CD4-positive, alpha-beta T cell (primary cell): ENCODE measurements at regions not wholly inside any gene's neighbourhood (a gene's known extent, or its start where the extent isn't known, plus 50 kb on each side); places are given as distances from the start of the nearest gene placed in this dataset.

ENCODE experiments used
- ATAC-seq: fragments of 200-7000 bp; cut with Tn5 transposase; one replicate; pipeline ENCODE4 v1.10.0; 2022; ENCODE audit warnings: mild to moderate bottlenecking; ENCODE audit not compliant: poor library complexity
- CTCF ChIA-PET: fragments of 350-600 bp; sonication (Branson Sonifier 250); formaldehyde crosslinking; loops from one replicate; lab custom pipeline; 2021; ENCODE audit warnings: antibody characterized with exemption, inconsistent platforms; lab: Charles Lee
- POLR2A ChIA-PET: fragments of 350-600 bp; sonication (Branson Sonifier 250); formaldehyde crosslinking; loops from one replicate; lab custom pipeline; 2021; ENCODE audit warnings: antibody characterized with exemption, inconsistent platforms; lab: Charles Lee
- DNase-seq, 14 experiments: peaks; one replicate each; pipeline ENCODE4 v3.0.0-alpha.2; 2013 to 2020; ENCODE audit warnings: mixed read lengths in 2 of 14
- H3K27ac ChIP-seq, 2 donors: one replicate each; pipeline versions ENCODE4 v1.5.1 to v1.7.0; 2013; ENCODE audit warnings: low read length in 2 of 2, low read depth in 1 of 2, mild to moderate bottlenecking in 1 of 2
- H3K27me3 ChIP-seq, 2 experiments: 1 replicate in 1 of 2; 2 replicates in 1 of 2; pipeline versions ENCODE4 v1.6.1 to v1.7.0; 2013; ENCODE audit warnings: low read length in 2 of 2, control low read depth in 1 of 2, mild to moderate bottlenecking in 1 of 2, moderate library complexity in 1 of 2; ENCODE audit not compliant: insufficient read depth in 2 of 2, control insufficient read depth in 1 of 2
- H3K36me3 ChIP-seq: one replicate; pipeline ENCODE4 v1.6.1; 2013; ENCODE audit warnings: low read length, control low read depth; ENCODE audit not compliant: insufficient read depth
- H3K4me1 ChIP-seq: one replicate; pipeline ENCODE4 v1.6.1; 2013; ENCODE audit warnings: low read length, control low read depth; ENCODE audit not compliant: insufficient read depth
- H3K4me3 ChIP-seq: one replicate; pipeline ENCODE4 v1.5.1; 2013; ENCODE audit warnings: mild to moderate bottlenecking, low read length, moderate library complexity
- H3K9me3 ChIP-seq, 2 experiments: 1 replicate in 1 of 2; 2 replicates in 1 of 2; pipeline versions ENCODE4 v1.6.1 to v1.7.0; 2013; ENCODE audit warnings: low read length in 2 of 2, mild to moderate bottlenecking in 2 of 2, control low read depth in 1 of 2, moderate library complexity in 1 of 2; ENCODE audit not compliant: control insufficient read depth in 1 of 2, insufficient read depth in 1 of 2
- H3K27ac Mint-ChIP-seq: one replicate; pipeline ENCODE4 v1.8.0; 2020; ENCODE audit warnings: mixed read lengths
- H3K27me3 Mint-ChIP-seq: one replicate; pipeline ENCODE4 v1.8.0; 2021; ENCODE audit warnings: mixed read lengths
- H3K36me3 Mint-ChIP-seq: one replicate; pipeline ENCODE4 v1.8.0; 2021; ENCODE audit warnings: low read depth, mixed read lengths
- H3K4me1 Mint-ChIP-seq: one replicate; pipeline ENCODE4 v1.8.0; 2021; ENCODE audit warnings: low read depth, mixed read lengths
- H3K4me3 Mint-ChIP-seq: one replicate; pipeline ENCODE4 v1.8.0; 2020; ENCODE audit warnings: mild to moderate bottlenecking, mixed read lengths
- H3K9me3 Mint-ChIP-seq: one replicate; pipeline ENCODE4 v1.8.0; 2020; ENCODE audit warnings: mixed read lengths
- CTCF ChIP-seq: fragments of 200-600 bp; IDR thresholded peaks from one replicate; pipeline ENCODE4 v1.8.0; 2022; ENCODE audit warnings: antibody characterized with exemption, mild to moderate bottlenecking
- intact Hi-C, 2 experiments: fragments of 100-400 bp; cut with DNase I in 1 of 2; cut with micrococcal nuclease in 1 of 2; formaldehyde crosslinking; loops; one replicate each; pipeline versions ENCODE4 v1.15.1 to v1.9.0; 2023 to 2025; cut with DNase I, micrococcal nuclease

GRCh38 chr2:181123798-181124231 is 143.4 kb downstream of the UBE2E3 start:
- no peaks in the 10 kb centered on the region for H3K27me3 ChIP-seq
- Mint-ChIP-seq H3K4me1 (peaks cover 74% of the 10 kb centered on the region), H3K36me3 (peaks cover 16% of the 10 kb centered on the region), H3K27me3 (no peaks in the 10 kb centered on the region), H3K9me3 (no peaks in the 10 kb centered on the region), H3K27ac (peak overlapping the region; percentile 99), H3K4me3 (peak overlapping the region; percentile 65)
- no peaks in the 10 kb centered on the region for H3K36me3 ChIP-seq
- H3K4me3 ChIP-seq = peak overlapping the region; percentile 35
- H3K27ac ChIP-seq = peak overlapping the region; percentile 87 to 90
- peak; percentile 95 for ATAC-seq
- no peak for TF ChIP-seq CTCF
- ChIA-PET CTCF (interaction anchor here (1.3 to 1.8 kb wide), 2 partner anchors 19 to 333 kb away, joined by 4 read pairs; no protein-coding TSS in a partner anchor), POLR2A (interaction anchor here (0.6 to 4.1 kb wide), 18 partner anchors 9 to 333 kb away, joined by 3 to 39 read pairs (median 6); partner anchors contain the start of genes ITGA4 and UBE2E3)
- peaks cover 17% of the 10 kb centered on the region for H3K4me1 ChIP-seq
- DNase-seq = peak in 13 of 14 experiments; percentile 29 to 94 (median 44)
- H3K9me3 ChIP-seq = no peaks in the 10 kb centered on the region
- intact Hi-C loops = loop anchor here in 1 of 2 experiments (1.0 to 10.0 kb wide), 4 partner anchors 17 to 333 kb away; partner anchors contain the start of gene ITGA4

GRCh38 chr2:181124497-181124896 is 144.1 kb downstream of the UBE2E3 start:
- Histone ChIP-seq H3K4me3 (peak overlapping the region; percentile 35), H3K9me3 (no peaks in the 10 kb centered on the region), H3K27ac (peak overlapping the region; percentile 87 to 90), H3K36me3 (no peaks in the 10 kb centered on the region), H3K27me3 (no peaks in the 10 kb centered on the region), H3K4me1 (peaks cover 21% of the 10 kb centered on the region)
- ATAC-seq (no peak), DNase-seq (peak in 3 of 14 experiments; percentile 54 to 58 (median 56))
- no peaks in the 10 kb centered on the region for H3K9me3 Mint-ChIP-seq
- intact Hi-C loops = loop anchor here in 1 of 2 experiments (1.0 to 10.0 kb wide), 4 partner anchors 17 to 333 kb away; partner anchors contain the start of gene ITGA4
- CTCF ChIA-PET = interaction anchor here (1.0 to 1.8 kb wide), 3 partner anchors 20 to 332 kb away, joined by 3 to 4 read pairs (median 4); no protein-coding TSS in a partner anchor
- POLR2A ChIA-PET = interaction anchor here (0.6 to 4.1 kb wide), 15 partner anchors 9 to 333 kb away, joined by 3 to 39 read pairs (median 6); partner anchors contain the start of genes ITGA4 and UBE2E3
- H3K27ac Mint-ChIP-seq = peak overlapping the region; percentile 99
- H3K4me3 Mint-ChIP-seq = peak overlapping the region; percentile 65
- H3K27me3 Mint-ChIP-seq = no peaks in the 10 kb centered on the region
- H3K36me3 Mint-ChIP-seq = peaks cover 20% of the 10 kb centered on the region
- no peak for TF ChIP-seq CTCF
- peaks cover 77% of the 10 kb centered on the region for H3K4me1 Mint-ChIP-seq

- CTCF ChIA-PET = interaction anchor here (0.7 to 1.7 kb wide), 4 partner anchors 21 to 332 kb away, joined by 3 to 7 read pairs (median 4); partner anchors contain the start of gene ITGA4
- H3K4me3 ChIP-seq = peak overlapping the region; percentile 35
- H3K4me3 Mint-ChIP-seq = peak overlapping the region; percentile 81
These were observed 145.0 kb downstream of the UBE2E3 start for GRCh38 chr2:181125359-181125758.

More at GRCh38 chr2:181125359-181125758, 145.0 kb downstream of the UBE2E3 start:
- H3K9me3 ChIP-seq = no peaks in the 10 kb centered on the region
- Mint-ChIP-seq H3K4me1 (peaks cover 81% of the 10 kb centered on the region), H3K36me3 (peaks cover 24% of the 10 kb centered on the region), H3K9me3 (no peaks in the 10 kb centered on the region), H3K27me3 (no peaks in the 10 kb centered on the region), H3K27ac (peak overlapping the region; percentile 99)
- TF ChIP-seq CTCF = no peak
- no peak for ATAC-seq
- H3K27ac ChIP-seq = peak overlapping the region; percentile 87 to 90
- no peaks in the 10 kb centered on the region for H3K27me3 ChIP-seq
- DNase-seq = peak in 1 of 14 experiments; percentile 28
- intact Hi-C loops = loop anchor here in 1 of 2 experiments (10.0 kb wide), 1 partner anchor 49 kb away; no protein-coding TSS in a partner anchor
- H3K36me3 ChIP-seq = no peaks in the 10 kb centered on the region
- H3K4me1 ChIP-seq = peaks cover 25% of the 10 kb centered on the region
- POLR2A ChIA-PET = interaction anchor here (0.6 to 4.1 kb wide), 15 partner anchors 8 to 333 kb away, joined by 3 to 39 read pairs (median 6); partner anchors contain the start of genes ITGA4 and UBE2E3
